ENCODE measurements at regions not wholly inside any gene's neighbourhood (a gene's known extent, or its start where the extent isn't known, plus 50 kb on each side); places are given as distances from the start of the nearest gene placed in this dataset.

DNA sequence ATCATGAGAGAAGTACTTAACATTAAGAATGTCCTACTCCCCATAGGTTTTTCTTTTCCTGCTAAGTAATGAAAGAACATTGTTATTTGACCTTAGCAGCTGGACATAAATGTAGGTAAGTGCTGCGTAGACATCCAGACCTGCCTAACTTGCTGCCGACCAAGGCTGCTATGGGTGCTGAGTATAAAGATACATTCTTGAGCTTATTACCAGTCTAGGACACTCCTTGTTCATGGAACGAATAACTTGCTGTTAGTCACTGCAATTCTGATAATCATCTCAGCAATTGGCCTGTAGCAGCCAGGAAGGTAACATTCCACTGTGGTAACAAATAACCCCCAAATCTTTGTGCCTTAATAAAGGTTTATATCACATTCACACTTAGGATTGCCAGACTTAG is 478.1 kb downstream of the VRK1 start:
- DNase-seq, result no peak

DNA sequence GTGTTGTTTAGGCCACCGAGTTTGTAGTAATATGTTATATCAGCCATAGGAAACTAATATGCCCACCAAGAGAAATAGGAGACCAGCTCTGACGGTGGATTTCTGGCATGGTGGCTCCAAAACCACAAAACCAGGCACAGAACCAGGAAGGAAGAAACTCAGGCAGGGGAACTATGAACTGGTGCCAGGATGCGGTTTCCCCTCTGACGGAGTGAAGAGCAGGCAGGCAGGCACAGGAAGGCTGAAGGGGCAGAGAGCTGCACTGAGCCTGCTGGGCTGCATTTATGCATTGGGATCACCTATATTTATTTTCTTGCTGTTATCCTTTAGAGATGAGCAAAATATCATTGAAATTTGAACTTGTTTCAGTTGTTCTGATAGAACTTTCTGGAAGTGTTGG is 479.4 kb downstream of the VRK1 start:
- no peak for DNase-seq

DNA sequence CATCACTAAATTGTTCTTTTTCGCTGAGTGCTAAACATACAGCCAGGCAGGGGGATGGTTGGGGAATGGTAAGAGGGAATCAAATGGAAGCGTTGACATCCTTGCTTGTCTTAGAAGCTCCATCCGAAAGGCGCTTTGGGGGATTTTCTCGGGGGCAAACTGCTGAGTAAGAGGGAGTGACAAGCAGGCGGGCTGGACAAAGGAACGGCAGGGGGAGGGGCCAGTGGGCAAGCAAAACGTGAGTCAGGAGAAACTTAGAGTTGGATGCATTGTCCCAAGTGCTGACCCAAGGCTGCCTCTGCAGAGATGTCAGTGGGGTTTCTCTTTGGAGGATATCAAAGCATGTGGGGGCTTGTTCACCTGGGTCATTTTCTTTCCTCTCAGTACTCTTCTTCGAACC is 480.5 kb downstream of the VRK1 start:
- no peak for DNase-seq

DNA sequence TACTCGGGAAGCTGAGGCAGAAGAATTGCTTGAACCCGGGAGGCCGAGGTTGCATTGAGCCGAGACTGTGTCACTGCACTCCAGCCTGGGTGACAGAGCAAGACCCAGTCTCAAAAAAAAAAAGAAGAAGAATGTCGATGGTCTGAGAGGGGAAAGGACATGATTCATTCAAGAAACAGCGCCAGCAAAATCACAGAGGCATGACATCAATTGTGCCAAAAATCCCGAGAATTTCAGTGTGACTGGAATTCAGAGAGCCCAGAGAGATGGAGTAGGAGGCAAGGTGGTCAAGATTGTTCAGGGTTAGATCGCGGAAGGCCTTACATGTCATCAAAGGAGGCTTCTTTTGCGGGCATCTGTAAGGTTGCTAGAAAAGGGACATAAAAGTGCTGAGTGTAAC is 483.3 kb downstream of the VRK1 start:
- DNase-seq, result no peak

DNA sequence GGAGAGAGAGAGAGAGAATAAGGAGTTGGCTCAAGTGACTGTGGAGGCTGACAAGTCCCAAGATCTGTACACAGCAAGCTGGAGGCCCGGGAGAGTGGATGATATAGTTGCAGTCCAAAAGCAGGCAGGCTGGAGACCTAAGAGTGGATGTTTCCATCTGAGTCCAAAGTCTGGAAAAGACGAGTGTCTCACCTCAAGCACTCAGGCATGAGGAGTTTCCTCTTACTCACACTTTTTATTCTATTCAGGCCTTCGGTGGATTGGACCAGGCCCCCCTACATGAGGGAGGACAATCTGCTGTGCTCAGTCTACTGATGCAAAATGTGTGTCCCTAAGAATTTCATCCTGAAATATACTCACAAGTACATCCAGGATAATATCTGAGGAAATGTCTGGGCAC is 484.6 kb downstream of the VRK1 start:
- no peak for DNase-seq

DNA sequence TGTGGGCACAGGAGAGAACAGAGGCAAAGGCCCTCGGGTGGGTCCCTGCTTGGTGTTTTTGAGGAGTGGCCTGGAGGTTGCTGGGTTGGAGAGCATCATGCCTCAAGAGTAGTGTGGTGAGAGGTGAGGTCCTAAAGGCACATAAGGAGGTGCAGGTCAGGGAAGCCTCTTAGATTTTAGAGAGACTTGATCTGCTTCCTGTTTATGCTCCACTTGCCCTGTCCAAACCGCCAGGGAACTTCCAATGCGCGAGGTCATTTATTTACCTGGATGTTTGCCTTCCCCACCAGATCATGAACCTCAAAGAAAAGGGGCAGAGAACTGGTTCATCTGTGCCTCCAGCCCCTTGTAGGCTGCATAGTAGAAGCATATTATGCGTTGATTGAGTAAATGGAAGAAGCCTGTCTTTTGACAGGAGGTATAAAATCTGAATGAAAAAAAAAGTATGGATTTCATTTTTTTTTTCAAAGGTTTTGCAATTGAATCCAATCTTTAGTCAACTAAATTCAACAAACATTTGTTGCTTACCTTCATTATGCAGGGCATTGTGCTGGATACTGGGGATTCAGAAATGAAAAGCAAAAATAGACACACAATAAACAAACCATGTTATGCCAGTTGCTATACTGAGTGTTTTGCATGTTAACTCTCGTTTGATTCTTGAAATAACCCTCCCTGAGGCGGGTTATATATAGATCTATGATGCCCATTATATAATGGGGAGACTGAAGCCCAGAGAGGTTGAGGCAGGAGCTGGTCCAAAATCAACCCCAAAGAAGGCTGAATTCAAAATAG is 485.2 kb downstream of the VRK1 start:
- no peak for DNase-seq

DNA sequence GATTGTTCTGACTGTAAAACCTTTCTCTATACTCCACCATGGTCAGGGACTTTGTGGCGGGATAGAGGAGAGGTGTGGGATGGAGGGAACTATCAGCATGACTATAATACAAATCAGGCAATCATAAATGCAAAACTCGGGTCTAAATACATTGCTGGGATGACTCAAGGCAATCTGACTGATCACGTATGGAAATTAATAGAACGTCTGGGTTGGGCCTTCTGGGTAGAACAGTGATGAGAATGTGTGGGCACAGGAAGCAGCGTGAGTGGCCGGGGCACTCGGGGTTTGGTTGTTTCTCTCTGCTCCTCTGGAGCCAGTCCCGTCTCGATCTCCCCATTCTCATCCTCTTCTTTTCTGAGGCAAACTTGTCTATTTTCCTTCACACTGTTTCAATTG is 485.8 kb downstream of the VRK1 start:
- no peak for DNase-seq

DNA sequence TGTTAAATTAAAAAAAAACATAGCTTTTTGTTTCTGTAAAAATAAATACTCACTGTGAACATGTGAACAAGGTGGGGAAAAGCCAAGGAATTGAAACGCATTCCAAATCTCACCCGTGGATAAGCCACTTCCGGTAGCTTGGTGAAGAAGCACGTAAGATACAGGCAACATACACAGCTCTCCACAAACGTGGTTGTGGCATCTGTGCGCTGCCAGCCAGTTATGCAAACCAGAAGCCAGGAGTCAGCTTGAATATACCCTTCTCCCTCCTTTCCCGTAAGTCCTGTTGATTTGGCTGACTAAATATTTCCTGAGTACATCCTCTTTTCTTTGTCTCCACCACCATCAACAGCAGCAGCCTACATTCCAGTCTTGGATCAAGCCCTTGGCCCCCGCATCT is 486.2 kb downstream of the VRK1 start:
- DNase-seq, result no peak

DNA sequence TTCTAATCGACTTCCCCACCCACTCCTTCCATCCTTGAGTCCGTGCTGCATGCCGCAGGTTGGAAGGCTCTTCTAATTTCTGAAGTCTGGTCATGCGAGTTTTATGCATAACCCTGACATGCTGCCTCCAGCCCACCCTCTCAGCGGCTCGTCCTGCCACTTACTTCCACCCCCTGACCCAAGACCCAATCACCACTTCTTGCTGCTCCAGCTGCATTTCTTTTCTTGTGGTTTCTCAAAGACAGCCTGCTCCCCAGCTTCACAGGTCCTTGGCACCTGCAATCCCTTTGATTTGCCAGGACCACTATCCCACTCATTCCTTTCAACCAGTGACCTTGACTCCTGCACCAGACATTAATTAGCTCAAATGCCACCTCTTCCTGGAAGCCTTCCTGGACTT is 486.7 kb downstream of the VRK1 start:
- no peak for DNase-seq

DNA sequence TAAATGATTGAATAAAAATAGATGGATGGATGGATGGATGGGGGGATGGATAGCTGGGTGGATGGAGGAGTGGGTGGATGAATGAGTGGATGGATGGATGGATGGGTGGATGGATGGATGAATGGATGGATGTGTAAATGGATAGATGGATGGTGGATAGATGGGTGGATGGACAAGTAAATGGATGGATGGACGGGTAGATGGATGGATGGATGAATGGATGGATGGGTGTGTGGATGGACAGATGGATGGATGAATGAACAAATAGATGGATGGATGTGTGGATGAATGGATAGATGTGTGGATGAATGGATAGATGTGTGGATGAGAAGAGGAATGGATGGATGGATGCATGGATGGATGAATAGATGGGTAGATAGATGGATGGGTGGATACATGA is 490.8 kb downstream of the VRK1 start:
- no peak for DNase-seq

DNA sequence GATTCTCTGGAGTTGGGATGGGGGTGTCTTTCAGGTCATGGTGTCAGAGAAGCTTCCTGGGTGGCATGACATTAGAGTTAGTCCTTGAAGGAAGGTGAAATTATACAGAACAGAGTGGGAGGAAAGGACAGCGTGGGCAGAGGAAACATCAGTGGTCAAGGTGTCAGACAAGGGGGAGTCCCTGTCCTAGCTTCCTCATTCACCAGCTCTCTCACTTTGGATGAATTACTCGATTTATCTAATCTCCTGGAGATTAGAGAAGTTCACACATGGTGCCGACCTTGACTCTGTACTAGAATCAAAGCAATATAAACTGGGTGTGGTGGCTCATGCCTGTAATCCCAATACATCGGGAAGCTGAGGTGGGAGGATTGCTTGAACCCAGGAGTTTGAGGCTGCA is 492.9 kb downstream of the VRK1 start:
- no peak for DNase-seq

DNA sequence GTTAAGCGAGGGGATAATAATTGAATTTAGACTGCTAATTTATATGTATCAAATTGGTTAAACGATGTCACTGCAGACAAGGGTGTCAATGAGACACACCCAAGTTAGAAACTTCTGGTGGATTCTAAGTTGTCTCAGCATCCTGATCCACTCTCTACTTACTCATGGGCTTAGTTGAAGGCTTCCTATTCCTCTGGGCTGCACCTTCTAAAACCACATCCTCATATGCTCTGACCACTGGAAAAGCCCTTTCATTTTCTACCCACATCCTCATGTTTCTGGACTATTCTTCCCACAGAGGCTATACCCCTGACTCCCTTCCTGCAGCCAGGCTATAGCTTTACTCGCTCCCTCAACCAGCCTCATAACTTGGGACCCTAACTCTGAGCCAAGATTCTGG is 493.8 kb downstream of the VRK1 start:
- no peak for DNase-seq

DNA sequence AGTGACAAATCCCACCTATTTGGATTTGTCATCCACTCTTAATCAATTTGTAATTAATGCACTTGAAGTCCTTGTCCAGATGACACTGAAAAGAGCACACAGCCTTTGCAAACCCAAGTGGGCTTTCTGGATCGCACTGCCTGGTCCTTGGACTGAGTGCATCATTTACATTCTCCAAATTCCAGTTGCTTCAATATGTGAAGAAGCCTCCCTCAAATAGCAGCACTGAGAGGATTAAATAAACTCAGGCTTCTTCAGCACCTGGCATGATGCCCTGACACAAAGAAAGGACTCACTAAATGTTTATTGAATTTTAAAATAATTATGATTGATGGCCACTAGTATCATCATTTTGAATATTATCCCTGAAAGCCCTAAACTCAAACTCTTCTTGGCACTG is 496.5 kb downstream of the VRK1 start:
- peak; percentile 62 for DNase-seq

DNA sequence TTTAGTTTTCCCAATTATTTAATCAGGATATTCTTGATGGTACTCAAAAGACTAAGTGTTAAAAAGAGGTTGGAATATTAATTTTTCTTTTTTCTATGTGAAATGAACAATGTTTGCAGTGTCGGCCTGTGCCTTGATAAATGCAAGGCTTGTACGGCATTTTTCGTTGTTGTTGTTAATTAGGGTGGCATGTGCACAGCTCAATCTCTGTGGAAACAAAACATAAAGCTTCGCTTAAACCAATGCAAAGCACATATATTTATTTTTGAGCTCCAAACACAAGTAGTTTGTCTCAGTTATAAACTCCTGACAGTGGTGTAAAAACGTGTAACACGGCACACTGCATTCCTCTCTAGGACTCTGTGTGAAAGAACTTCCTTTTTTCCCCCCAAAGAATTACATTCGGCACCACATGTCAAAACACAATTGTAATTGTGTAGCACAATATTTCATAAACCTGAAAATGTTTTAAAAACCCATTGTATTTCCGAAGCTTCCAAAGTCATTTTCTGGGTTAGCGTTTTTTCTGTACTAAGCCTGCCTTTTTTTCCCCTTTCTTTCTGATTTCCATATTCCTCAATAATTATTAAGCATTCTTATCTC is 498.0 kb downstream of the VRK1 start:
- DNase-seq, result no peak

DNA sequence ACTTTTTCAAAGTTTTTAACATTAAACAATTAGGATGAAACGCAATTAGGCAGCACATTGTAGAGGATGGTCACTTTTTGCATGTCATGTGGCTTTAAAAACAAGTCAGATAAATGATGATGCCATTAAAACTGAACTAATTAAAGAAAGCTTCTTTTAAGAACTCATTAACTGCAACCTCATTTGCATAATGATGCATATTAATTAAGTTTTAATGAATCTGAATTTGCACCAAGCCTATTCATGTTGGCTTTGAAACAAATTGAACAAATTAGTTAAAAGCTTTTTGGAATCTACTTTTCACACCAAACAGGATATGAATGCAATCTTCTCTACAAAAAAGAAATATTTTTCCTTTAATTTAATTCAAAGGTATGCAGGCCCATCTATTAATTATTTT is 499.0 kb downstream of the VRK1 start:
- DNase-seq, result no peak

DNA sequence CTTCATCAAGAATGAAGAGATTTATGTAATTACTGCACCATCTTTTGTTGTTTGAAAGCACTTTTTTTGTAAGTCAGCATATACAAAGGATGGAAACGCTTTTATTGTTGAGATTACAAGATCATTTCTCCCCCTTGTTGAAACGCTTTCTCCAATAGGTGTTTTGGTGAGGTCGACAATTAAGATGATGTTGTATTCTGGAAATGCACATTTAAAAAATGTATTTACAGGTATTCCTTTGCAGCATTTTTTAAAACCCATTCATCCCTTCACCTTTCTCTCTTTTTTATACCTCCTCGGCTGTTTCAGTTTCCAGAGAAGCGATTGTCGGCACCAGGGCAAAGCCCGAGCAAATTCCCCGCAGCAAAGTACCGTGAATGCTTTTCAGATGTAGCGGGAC is 499.9 kb downstream of the VRK1 start:
- no peak for DNase-seq

DNA sequence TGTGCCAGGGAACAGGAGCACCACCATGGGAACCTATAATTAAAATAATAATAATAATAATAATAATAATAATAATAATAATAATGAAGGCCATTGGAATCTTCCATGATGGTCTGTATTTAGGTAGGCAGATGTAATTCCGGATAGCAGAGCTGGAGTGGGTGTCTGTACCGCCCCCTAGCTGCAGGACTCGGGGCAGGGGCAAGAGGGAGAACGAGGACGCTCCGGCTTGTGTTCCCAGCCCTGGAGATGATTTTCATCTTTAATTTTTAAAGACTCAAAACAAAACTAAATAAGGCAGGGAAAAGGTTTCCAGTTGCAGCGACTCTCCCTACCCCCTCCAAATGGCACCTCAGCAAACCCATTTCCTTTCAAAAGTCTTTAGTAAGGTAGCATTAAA is 501.1 kb downstream of the VRK1 start:
- DNase-seq, result no peak

DNA sequence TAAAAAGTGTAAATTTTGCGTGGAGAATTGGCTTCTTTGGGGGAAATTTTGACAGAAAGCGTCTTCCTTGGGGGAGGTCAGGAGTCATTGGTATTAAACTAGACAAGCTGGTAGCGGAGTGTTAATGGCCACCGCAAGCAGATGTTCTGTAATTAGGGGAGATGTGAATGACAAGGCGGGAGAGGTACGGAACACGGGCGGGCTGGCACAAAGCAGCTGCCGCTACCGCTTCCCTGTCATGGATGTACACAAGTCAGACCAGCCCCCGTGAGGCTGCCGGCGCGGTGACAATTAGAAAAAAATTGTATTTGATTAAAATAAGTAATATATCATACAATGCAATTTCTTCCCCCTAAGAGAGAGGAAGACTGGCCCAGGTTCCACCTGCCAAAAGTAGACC is 501.6 kb downstream of the VRK1 start:
- peak; percentile 62 for DNase-seq

DNA sequence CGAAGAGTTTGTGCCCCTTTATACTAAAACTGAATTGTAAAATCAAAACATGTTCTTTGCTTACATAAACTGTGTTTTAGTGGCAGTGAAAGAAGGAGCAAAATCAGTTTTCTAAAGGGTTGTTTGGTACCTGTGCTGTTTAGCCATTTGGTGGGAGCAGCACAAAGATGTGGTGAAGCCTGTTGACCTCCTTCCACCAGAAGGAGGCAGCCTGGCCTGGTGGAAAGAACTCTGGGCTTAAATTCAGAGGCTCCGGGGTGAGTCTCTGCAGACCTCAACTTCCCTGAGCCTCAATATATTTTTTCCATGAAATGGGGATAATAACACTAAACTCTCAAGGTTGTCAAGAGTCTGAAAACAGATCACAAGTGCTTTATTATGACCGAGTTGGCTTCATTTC is 502.5 kb downstream of the VRK1 start:
- no peak for DNase-seq

DNA sequence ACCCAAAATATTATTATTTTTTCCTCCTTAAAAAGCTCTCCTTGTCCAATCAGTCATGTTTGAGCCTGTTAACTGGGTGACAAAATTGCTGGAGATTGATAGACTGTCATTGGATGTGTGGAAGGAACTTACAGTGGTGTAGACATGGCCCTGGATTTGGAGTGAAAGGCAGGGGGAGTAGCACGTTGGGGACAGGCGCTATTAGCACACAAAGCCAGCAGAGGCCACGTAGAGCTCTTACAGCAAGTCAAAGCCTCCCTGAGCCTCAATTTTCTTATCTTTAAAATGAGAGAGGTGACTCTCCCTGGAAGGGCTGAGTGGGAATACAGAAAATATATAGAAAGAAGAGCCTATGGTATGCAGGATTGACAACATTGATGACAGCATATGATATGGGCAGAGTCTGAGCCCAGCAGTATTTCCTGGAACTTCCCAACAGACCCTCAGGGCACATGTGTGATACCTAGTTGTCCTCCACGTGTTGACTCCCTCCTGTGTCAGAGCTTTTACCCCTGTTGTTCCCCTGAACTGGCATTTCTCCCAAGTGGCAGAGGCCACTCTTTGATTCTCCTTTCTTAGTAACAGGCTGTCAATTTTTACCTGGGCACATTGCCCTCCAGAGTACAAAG is 504.9 kb downstream of the VRK1 start:
- no peak for DNase-seq

DNA sequence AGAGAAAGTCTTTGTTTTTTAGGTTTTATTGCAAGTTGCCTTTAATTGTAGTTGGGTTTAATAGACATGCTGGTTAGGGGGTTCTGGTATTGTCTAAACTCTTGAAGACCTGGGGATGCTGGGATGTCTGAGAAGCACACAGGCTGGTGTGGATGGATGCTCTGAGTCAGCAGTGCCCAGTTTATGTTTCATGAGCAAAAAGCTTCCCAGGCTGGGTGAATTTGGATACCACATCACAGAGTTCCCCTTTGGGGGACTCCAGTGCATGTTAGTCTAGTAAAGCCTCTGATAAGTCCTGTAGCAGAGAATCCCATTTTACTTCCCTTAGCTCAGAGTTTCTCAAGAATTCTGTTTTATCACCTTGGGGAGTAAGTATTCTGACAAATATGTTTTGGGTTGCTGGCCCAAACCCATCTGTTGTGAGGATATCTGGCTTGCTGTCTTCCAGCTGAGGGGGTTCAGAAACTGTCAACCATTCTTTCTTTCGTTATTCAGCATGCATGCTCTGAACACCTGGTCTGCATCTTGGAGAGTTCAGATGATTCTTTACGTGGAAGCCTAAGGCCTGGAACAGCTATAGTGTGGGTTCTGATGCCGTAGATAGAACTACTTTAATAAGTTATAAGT is 509.1 kb downstream of the VRK1 start:
- DNase-seq, result no peak

DNA sequence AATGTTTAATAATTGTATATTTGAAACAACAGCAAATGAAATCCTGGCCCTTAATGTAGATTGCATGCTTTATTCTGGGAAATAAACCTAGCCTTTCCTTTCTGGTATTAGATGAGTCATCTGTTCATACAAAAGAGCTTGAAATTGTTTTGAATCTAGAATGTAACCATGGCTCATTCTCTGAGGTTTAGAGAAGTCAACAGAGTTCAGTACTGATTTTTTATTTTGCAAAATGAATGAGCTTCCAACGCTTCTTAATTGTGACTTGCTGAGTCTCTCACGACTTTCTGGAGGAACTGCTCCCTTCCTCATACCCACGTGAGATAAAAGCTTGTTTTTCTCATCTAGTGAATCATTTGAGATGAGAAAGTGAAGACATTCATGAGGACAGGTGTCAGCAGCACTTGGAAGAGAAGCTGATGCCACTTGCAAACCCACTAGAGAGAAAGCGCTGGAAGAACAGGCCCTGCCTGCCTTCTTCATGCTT is 509.6 kb downstream of the VRK1 start:
- DNase-seq, result no peak

DNA sequence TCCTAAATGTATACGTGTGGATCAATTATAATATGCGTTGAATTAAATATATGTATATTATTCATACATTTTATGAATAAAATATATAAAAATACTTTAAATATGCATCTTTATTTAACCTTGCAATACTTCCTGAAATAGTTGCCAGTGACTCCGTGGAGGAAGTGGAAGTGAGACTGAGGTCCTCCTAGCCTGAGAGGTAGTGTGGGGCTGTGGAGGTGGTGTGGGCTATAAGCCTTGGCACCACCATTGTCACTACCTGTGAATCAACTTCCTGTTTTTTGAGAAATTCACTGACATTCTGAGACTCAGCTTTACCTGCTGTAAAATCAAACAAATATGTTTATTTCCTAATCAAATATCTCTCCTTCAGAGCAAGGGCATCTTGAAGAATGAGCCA is 514.2 kb downstream of the VRK1 start:
- DNase-seq, result no peak

DNA sequence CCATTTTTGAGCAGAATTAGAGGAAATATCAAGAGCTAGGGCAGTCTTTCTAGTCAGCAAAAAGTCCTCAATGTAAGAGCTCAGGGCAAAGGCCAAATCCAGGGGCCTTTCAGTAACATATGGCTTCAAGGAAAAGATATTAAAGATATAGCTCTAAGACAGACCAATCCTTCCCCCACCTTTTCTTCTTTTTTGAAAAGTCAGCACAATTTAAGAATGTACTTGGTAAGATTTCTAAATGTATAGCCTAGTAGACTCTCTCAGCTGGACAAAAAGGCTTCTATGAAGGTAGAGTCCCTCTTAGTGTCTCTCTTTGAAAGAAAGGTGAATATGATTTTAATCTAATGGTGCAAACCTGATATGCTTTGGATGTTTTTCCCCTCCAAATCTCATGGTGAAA is 515.7 kb downstream of the VRK1 start:
- DNase-seq, result no peak
